Lower leg skin (tissue), 3 donors: ENCODE measurements at regions not wholly inside any gene's neighbourhood (a gene's known extent, or its start where the extent isn't known, plus 50 kb on each side); places are given as distances from the start of the nearest gene placed in this dataset.

ENCODE experiments used
- POLR2A ChIP-seq, 2 donors: fragments of 450-650 bp; IDR thresholded peaks; one replicate each; pipeline ENCODE4 v1.6.1; 2016 to 2017; ENCODE audit warnings: antibody characterized with exemption in 2 of 2, mild to moderate bottlenecking in 1 of 2, moderate library complexity in 1 of 2
- TF ChIP-seq, protein P1 (sequence below), 3 donors: fragments of 450-650 bp; IDR thresholded peaks; one replicate each; pipeline ENCODE4 v1.5.1; 2016; ENCODE audit warnings: antibody characterized with exemption in 3 of 3, mild to moderate bottlenecking in 3 of 3, moderate library complexity in 2 of 3

DNA sequence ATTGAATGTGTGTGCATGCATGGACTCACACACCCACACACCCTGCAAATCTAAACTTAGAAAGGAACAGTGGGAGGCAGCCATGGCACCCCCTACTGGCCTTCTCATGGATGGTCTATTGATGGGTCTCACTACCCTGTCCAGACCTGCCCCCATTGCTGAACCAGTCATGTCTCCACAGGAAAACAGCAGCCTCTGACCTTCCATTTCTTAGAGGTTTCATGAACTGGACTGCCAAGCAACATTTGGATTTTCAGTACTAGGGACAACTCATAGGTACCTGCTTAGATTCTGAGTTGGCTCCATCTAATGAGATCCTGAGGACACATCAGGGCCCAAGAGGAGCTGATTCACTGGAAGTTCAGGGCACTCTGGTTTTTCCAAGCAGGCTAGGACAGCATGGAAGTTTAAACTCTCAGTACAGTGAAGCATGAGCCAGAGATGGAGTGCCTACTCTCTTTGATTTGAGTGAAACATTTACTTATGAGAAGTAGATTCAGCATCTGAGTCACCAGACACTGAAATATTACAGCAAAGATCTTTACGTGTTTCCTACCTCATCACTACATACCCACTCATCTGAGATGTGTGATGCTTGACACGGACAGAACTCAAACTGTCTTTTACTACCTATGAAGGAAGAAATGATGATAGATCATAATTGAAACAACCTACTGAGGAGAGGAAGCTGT is 98.9 kb upstream of the PLEKHG7 start:
- TF ChIP-seq, protein P1, sequence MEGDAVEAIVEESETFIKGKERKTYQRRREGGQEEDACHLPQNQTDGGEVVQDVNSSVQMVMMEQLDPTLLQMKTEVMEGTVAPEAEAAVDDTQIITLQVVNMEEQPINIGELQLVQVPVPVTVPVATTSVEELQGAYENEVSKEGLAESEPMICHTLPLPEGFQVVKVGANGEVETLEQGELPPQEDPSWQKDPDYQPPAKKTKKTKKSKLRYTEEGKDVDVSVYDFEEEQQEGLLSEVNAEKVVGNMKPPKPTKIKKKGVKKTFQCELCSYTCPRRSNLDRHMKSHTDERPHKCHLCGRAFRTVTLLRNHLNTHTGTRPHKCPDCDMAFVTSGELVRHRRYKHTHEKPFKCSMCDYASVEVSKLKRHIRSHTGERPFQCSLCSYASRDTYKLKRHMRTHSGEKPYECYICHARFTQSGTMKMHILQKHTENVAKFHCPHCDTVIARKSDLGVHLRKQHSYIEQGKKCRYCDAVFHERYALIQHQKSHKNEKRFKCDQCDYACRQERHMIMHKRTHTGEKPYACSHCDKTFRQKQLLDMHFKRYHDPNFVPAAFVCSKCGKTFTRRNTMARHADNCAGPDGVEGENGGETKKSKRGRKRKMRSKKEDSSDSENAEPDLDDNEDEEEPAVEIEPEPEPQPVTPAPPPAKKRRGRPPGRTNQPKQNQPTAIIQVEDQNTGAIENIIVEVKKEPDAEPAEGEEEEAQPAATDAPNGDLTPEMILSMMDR (IDR thresholded peaks at IDR 0.05), result no peak
- no peak for TF ChIP-seq POLR2A (IDR thresholded peaks at IDR 0.05)
